Body of pancreas (tissue), 4 donors: ENCODE measurements at regions not wholly inside any gene's neighbourhood (a gene's known extent, or its start where the extent isn't known, plus 50 kb on each side); places are given as distances from the start of the nearest gene placed in this dataset.

Experiments used
- ATAC-seq: fragments of 150-250 bp; one replicate; pipeline ENCODE4 v1.9.1; 2016
- DNase-seq, 4 donors: peaks; one replicate each; pipeline ENCODE4 v3.0.0-alpha.2; 2019
- H3K27ac ChIP-seq, 4 donors: fragments of 200-600 bp; sonication (generic); 1 replicate in 3 of 4; 2 replicates in 1 of 4; pipeline versions ENCODE4 v1.5.1 to v1.6.1; 2016 to 2019; ENCODE audit warnings: mild to moderate bottlenecking in 1 of 4, mixed read lengths in 1 of 4, moderate library complexity in 1 of 4
- H3K27me3 ChIP-seq, 2 donors: fragments of 200-600 bp; sonication (generic); one replicate each; pipeline ENCODE4 v1.6.0; 2016; ENCODE audit warnings: mild to moderate bottlenecking in 1 of 2
- H3K36me3 ChIP-seq, 2 donors: fragments of 200-600 bp; sonication (generic); replicated peaks in 1 of 2; 2 replicates each; pipeline ENCODE4 v1.5.1; 2016; ENCODE audit warnings: low read depth in 2 of 2; ENCODE audit not compliant: insufficient read depth in 1 of 2
- H3K4me1 ChIP-seq: fragments of 200-600 bp; sonication (generic); one replicate; pipeline ENCODE4 v1.6.0; 2016
- H3K4me3 ChIP-seq, 2 donors: fragments of 200-600 bp; sonication (generic); 1 replicate in 1 of 2; 2 replicates in 1 of 2; pipeline ENCODE4 v1.5.1; 2016 to 2019
- H3K9me3 ChIP-seq, 3 donors: fragments of 200-600 bp; sonication (generic); 1 replicate in 2 of 3; 2 replicates in 1 of 3; pipeline ENCODE4 v1.5.1; 2016
- CTCF ChIP-seq, 7 experiments: fragments of 450-650 bp in 4 of 7; fragments of 200-600 bp in 3 of 7; sonication (generic) in 3 of 7; IDR thresholded peaks; one replicate each; pipeline ENCODE4 v1.5.1; 2016 to 2019; ENCODE audit warnings: antibody characterized with exemption in 7 of 7
- POLR2A ChIP-seq, 3 donors: fragments of 450-650 bp; IDR thresholded peaks; one replicate each; pipeline ENCODE4 v1.6.1; 2016; ENCODE audit warnings: antibody characterized with exemption in 3 of 3, mild to moderate bottlenecking in 2 of 3
- WGBS, 2 donors: methylation state at CpG; one replicate each; pipeline ENCODE4 v1.1.5; 2017; 5-methylcytosine and 5-hydroxymethylcytosine counted together
- intact Hi-C: fragments of 100-400 bp; cut with DNase I; formaldehyde crosslinking; loops from one replicate; pipeline ENCODE4 v1.15.1; 2023

- Histone ChIP-seq H3K4me3 (no peak overlapping the region), H3K4me1 (peaks cover 17% of the 10 kb centered on the region), H3K27ac (no peak overlapping the region), H3K9me3 (no peaks in the 10 kb centered on the region), H3K27me3 (no peaks in the 10 kb centered on the region), H3K36me3 (no peaks in the 10 kb centered on the region)
- intact Hi-C loops, result no loop called here
- TF ChIP-seq POLR2A (IDR thresholded peaks at IDR 0.05) (no peak), CTCF (IDR thresholded peaks at IDR 0.05) (no peak)
- no peak for DNase-seq
- WGBS, 2 donors, result 80 to 89% methylated on average over 3 of the region's 3 CpGs
- ATAC-seq, result no peak
Observed at GRCh38 chrX:118198577-118198976, 82.0 kb upstream of the KLHL13 start.

- TF ChIP-seq CTCF (IDR thresholded peaks at IDR 0.05) (no peak), POLR2A (IDR thresholded peaks at IDR 0.05) (no peak)
- peak; percentile 76 for ATAC-seq
- no peak overlapping the region for H3K27ac ChIP-seq
- H3K4me1 ChIP-seq, result peaks cover 17% of the 10 kb centered on the region
- intact Hi-C loops, result no loop called here
- no peaks in the 10 kb centered on the region for H3K9me3 ChIP-seq
- no peak overlapping the region for H3K4me3 ChIP-seq
- no peaks in the 10 kb centered on the region for H3K36me3 ChIP-seq
- 19 to 29% methylated on average over 4 of the region's 4 CpGs for WGBS, 2 donors
- no peaks in the 10 kb centered on the region for H3K27me3 ChIP-seq
- peak; percentile 47 to 72 (median 56) for DNase-seq
Observed at GRCh38 chrX:118199997-118200396, 83.4 kb upstream of the KLHL13 start.

- ATAC-seq (no peak), DNase-seq (no peak)
- intact Hi-C loops, result no loop called here
- 31% methylated on average over 8 of the region's 8 CpGs for WGBS, 2 donors
- H3K9me3 ChIP-seq, result no peaks in the 10 kb centered on the region
- no peaks in the 10 kb centered on the region for H3K36me3 ChIP-seq
- H3K27ac ChIP-seq, result no peak overlapping the region
- H3K4me1 ChIP-seq, result peaks cover 25% of the 10 kb centered on the region
- no peak overlapping the region for H3K4me3 ChIP-seq
- TF ChIP-seq CTCF (IDR thresholded peaks at IDR 0.05) (no peak), POLR2A (IDR thresholded peaks at IDR 0.05) (no peak)
- no peaks in the 10 kb centered on the region for H3K27me3 ChIP-seq
Observed at GRCh38 chrX:118205421-118206395, 89.1 kb upstream of the KLHL13 start.

- TF ChIP-seq CTCF (IDR thresholded peaks at IDR 0.05), result no peak
- TF ChIP-seq POLR2A (IDR thresholded peaks at IDR 0.05), result no peak
- Histone ChIP-seq H3K36me3 (no peaks in the 10 kb centered on the region), H3K9me3 (no peaks in the 10 kb centered on the region), H3K27ac (peak overlapping the region in 3 of 4 donors; percentile 32 to 39 (median 36)), H3K4me3 (no peak overlapping the region), H3K27me3 (no peaks in the 10 kb centered on the region), H3K4me1 (peaks cover 20% of the 10 kb centered on the region)
- ATAC-seq, result peak; percentile 64
- DNase-seq, result no peak
- 43 to 80% methylated on average over 2 to 3 of the region's 3 CpGs for WGBS, 2 donors
- intact Hi-C loops, result no loop called here
Observed at GRCh38 chrX:118207831-118208453, 91.3 kb upstream of the KLHL13 start.
